ENCODE measurements at regions not wholly inside any gene's neighbourhood (a gene's known extent, or its start where the extent isn't known, plus 50 kb on each side); places are given as distances from the start of the nearest gene placed in this dataset.

DNA sequence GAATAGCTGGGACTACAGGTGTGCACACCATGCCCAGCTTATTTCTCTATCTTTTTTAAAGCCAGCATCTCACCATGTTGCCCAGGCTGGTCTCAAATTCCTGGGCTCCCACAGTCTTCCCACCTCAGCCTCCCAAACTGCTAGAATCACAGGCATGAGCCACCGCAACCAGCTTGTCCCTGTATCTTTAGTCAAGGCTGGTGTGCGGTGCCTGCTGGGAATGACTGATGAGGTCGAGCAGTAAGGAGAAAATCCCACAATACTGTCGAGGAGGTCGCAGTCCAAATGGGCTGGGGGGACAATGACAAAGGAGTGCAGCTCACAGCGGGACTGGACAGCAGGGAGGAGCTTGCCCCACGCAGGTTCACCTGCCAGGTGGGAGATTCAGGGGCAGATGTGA, 50.2 kb upstream of the CALN1 start:
- TF ChIP-seq CTCF (IDR thresholded peaks at IDR 0.05): no peak
- TF ChIP-seq EZH2 (IDR thresholded peaks at IDR 0.05; ENCODE audit: borderline replicate concordance, insufficient read depth, low read depth, low read length, poor library complexity, severe bottlenecking): no peak

Data from B cell (primary cell).